ENCODE measurements at regions not wholly inside any gene's neighbourhood (a gene's known extent, or its start where the extent isn't known, plus 50 kb on each side); places are given as distances from the start of the nearest gene placed in this dataset.

- ATAC-seq (ENCODE audit: insufficient read depth, low read depth) = no peak
- Histone ChIP-seq H3K4me3 (ENCODE audit: low read depth in 1 of 2, low read length in 2 of 2) (no peak overlapping the region), H3K9ac (ENCODE audit: low read depth, low read length) (no peak overlapping the region), H2AFZ (ENCODE audit: low read depth, low read length) (no peak overlapping the region), H3K36me3 (ENCODE audit: insufficient read depth, low read length) (no peaks in the 10 kb centered on the region), H3K79me2 (ENCODE audit: insufficient read depth, low read length) (no peaks in the 10 kb centered on the region), H3K27ac (ENCODE audit: low read length) (no peak overlapping the region), H3K4me2 (ENCODE audit: insufficient read depth, low read length) (no peak overlapping the region), H4K20me1 (ENCODE audit: insufficient read depth, low read length) (no peaks in the 10 kb centered on the region), H3K4me1 (ENCODE audit: insufficient read depth, low read length) (no peaks in the 10 kb centered on the region), H3K27me3 (ENCODE audit: insufficient read depth, low read length, poor library complexity) (peaks cover 3% of the 10 kb centered on the region), H3K9me3 (ENCODE audit: insufficient read depth, low read length, severe bottlenecking) (no peaks in the 10 kb centered on the region)
- DNase-seq = no peak
- no peak for TF ChIP-seq EZH2 (IDR thresholded peaks at IDR 0.05; ENCODE audit: borderline replicate concordance, low read depth, low read length, severe bottlenecking)
- TF ChIP-seq, protein P1, sequence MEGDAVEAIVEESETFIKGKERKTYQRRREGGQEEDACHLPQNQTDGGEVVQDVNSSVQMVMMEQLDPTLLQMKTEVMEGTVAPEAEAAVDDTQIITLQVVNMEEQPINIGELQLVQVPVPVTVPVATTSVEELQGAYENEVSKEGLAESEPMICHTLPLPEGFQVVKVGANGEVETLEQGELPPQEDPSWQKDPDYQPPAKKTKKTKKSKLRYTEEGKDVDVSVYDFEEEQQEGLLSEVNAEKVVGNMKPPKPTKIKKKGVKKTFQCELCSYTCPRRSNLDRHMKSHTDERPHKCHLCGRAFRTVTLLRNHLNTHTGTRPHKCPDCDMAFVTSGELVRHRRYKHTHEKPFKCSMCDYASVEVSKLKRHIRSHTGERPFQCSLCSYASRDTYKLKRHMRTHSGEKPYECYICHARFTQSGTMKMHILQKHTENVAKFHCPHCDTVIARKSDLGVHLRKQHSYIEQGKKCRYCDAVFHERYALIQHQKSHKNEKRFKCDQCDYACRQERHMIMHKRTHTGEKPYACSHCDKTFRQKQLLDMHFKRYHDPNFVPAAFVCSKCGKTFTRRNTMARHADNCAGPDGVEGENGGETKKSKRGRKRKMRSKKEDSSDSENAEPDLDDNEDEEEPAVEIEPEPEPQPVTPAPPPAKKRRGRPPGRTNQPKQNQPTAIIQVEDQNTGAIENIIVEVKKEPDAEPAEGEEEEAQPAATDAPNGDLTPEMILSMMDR (IDR thresholded peaks at IDR 0.05; ENCODE audit: borderline replicate concordance, extremely low read depth, low read length, poor library complexity, severe bottlenecking) = no peak
Measured at GRCh38 chr11:130634961-130635473, 186.6 kb downstream of the ADAMTS15 start.

DNA sequence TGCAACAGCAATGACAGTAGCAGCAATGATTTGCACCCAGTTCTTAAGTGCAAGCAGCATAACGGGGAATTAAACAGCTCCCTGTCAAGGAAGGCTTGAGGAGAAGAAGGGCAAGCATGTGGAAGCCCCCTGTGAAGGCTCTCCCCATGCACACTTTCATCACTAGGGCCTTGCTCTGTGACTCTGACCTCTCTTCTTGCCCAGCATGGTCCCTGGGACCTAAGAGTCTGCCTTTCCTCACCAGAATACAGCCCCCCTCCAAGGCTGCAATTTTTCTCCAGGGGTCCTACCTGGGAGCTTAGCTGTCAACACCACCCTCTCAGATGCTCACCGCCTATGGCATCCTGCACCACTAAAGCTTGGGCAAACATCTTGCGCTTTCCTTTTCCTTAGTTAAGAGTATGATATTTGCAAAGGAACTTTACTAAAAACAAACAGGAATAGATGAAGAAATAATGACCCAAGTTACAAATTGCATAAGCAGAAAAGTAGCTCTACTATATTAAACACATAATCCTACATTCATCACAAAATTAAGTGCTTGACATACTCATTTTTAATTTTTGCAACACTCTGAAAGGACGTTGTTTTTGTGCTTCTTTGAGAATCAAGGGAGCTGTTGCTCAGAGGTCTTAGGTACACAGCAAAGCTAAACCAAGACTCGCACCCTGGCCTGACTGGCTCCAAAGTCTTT, 187.6 kb downstream of the ADAMTS15 start:
- H3K27ac ChIP-seq (ENCODE audit: low read length) = no peak overlapping the region
- H4K20me1 ChIP-seq (ENCODE audit: insufficient read depth, low read length) = no peaks in the 10 kb centered on the region
- no peak overlapping the region for H3K9ac ChIP-seq (ENCODE audit: low read depth, low read length)
- H3K4me1 ChIP-seq (ENCODE audit: insufficient read depth, low read length) = no peaks in the 10 kb centered on the region
- no peaks in the 10 kb centered on the region for H3K79me2 ChIP-seq (ENCODE audit: insufficient read depth, low read length)
- H3K4me3 ChIP-seq (ENCODE audit: low read depth in 1 of 2, low read length in 2 of 2) = no peak overlapping the region
- no peak overlapping the region for H3K4me2 ChIP-seq (ENCODE audit: insufficient read depth, low read length)
- ATAC-seq (ENCODE audit: insufficient read depth, low read depth) = no peak
- no peaks in the 10 kb centered on the region for H3K9me3 ChIP-seq (ENCODE audit: insufficient read depth, low read length, severe bottlenecking)
- no peak overlapping the region for H2AFZ ChIP-seq (ENCODE audit: low read depth, low read length)
- TF ChIP-seq, protein P1 (IDR thresholded peaks at IDR 0.05; ENCODE audit: borderline replicate concordance, extremely low read depth, low read length, poor library complexity, severe bottlenecking) = no peak
- H3K36me3 ChIP-seq (ENCODE audit: insufficient read depth, low read length) = no peaks in the 10 kb centered on the region
- DNase-seq = no peak
- H3K27me3 ChIP-seq (ENCODE audit: insufficient read depth, low read length, poor library complexity) = peaks cover 3% of the 10 kb centered on the region

GRCh38 chr11:130636722-130637464, 188.4 kb downstream of the ADAMTS15 start:
- H3K9me3 ChIP-seq (ENCODE audit: insufficient read depth, low read length, severe bottlenecking) = no peaks in the 10 kb centered on the region
- DNase-seq = no peak
- H3K4me3 ChIP-seq (ENCODE audit: low read depth in 1 of 2, low read length in 2 of 2) = no peak overlapping the region
- H3K27me3 ChIP-seq (ENCODE audit: insufficient read depth, low read length, poor library complexity) = peaks cover 6% of the 10 kb centered on the region
- no peaks in the 10 kb centered on the region for H3K36me3 ChIP-seq (ENCODE audit: insufficient read depth, low read length)
- no peak overlapping the region for H3K4me2 ChIP-seq (ENCODE audit: insufficient read depth, low read length)
- H2AFZ ChIP-seq (ENCODE audit: low read depth, low read length) = no peak overlapping the region
- H3K4me1 ChIP-seq (ENCODE audit: insufficient read depth, low read length) = no peaks in the 10 kb centered on the region
- H4K20me1 ChIP-seq (ENCODE audit: insufficient read depth, low read length) = no peaks in the 10 kb centered on the region
- no peak overlapping the region for H3K27ac ChIP-seq (ENCODE audit: low read length)
- TF ChIP-seq EZH2 (IDR thresholded peaks at IDR 0.05; ENCODE audit: borderline replicate concordance, low read depth, low read length, severe bottlenecking) = no peak
- TF ChIP-seq, protein P1 (IDR thresholded peaks at IDR 0.05; ENCODE audit: borderline replicate concordance, extremely low read depth, low read length, poor library complexity, severe bottlenecking) = no peak
- H3K79me2 ChIP-seq (ENCODE audit: insufficient read depth, low read length) = no peaks in the 10 kb centered on the region
- ATAC-seq (ENCODE audit: insufficient read depth, low read depth) = no peak
- H3K9ac ChIP-seq (ENCODE audit: low read depth, low read length) = no peak overlapping the region
